NCI-H524 treated with DMSO at 0.1 percent for 48 hours (cell line): ENCODE measurements at regions not wholly inside any gene's neighbourhood (a gene's known extent, or its start where the extent isn't known, plus 50 kb on each side); places are given as distances from the start of the nearest gene placed in this dataset.
"Not testable (repeated sequence)": the region's sequence is repeated elsewhere in the genome, so short reads cannot be mapped to it uniquely, and the experiment has no call there.

Experiments used
- DNase-seq: peaks from one replicate; lab custom pipeline; 2025; lab: John Stamatoyannopoulos, UW

GRCh38 chr6:159400826-159401225 is 231.6 kb downstream of the FNDC1 start:
- no peak for DNase-seq

- no peak for DNase-seq
Observed at GRCh38 chr6:159399751-159400221, 230.6 kb downstream of the FNDC1 start.

GRCh38 chr6:159398633-159399032 is 229.4 kb downstream of the FNDC1 start:
- DNase-seq = no peak

- no peak for DNase-seq
Observed at GRCh38 chr6:159397753-159398152, 228.6 kb downstream of the FNDC1 start.

GRCh38 chr6:159395609-159396008 is 226.4 kb downstream of the FNDC1 start:
- no peak for DNase-seq

- DNase-seq = not testable (repeated sequence)
Observed at GRCh38 chr6:159392695-159393094, 223.5 kb downstream of the FNDC1 start.

- no peak for DNase-seq
Observed at GRCh38 chr6:159390381-159390780, 221.2 kb downstream of the FNDC1 start.

GRCh38 chr6:159389695-159390094 is 220.5 kb downstream of the FNDC1 start:
- no peak for DNase-seq

GRCh38 chr6:159380114-159380513 is 210.9 kb downstream of the FNDC1 start:
- DNase-seq = no peak

- DNase-seq = no peak
Observed at GRCh38 chr6:159378411-159379328, 209.5 kb downstream of the FNDC1 start.

GRCh38 chr6:159376516-159377158 is 207.4 kb downstream of the FNDC1 start:
- DNase-seq = no peak

- no peak for DNase-seq
Observed at GRCh38 chr6:159375014-159375413, 205.8 kb downstream of the FNDC1 start.

- no peak for DNase-seq
Observed at GRCh38 chr6:159373670-159374069, 204.5 kb downstream of the FNDC1 start.

- DNase-seq = no peak
Observed at GRCh38 chr6:159372333-159372732, 203.1 kb downstream of the FNDC1 start.

GRCh38 chr6:159360306-159360705 is 191.1 kb downstream of the FNDC1 start:
- no peak for DNase-seq

- DNase-seq = no peak
Observed at GRCh38 chr6:159359581-159360297, 190.5 kb downstream of the FNDC1 start.

GRCh38 chr6:159358562-159358961 is 189.4 kb downstream of the FNDC1 start:
- no peak for DNase-seq

GRCh38 chr6:159357211-159357915 is 188.2 kb downstream of the FNDC1 start:
- no peak for DNase-seq

GRCh38 chr6:159353193-159353592 is 184.0 kb downstream of the FNDC1 start:
- DNase-seq = no peak

- no peak for DNase-seq
Observed at GRCh38 chr6:159351707-159352106, 182.5 kb downstream of the FNDC1 start.

- no peak for DNase-seq
Observed at GRCh38 chr6:159349915-159350314, 180.7 kb downstream of the FNDC1 start.

- no peak for DNase-seq
Observed at GRCh38 chr6:159343709-159344108, 174.5 kb downstream of the FNDC1 start.
